Left ventricle myocardium inferior (tissue), 1 donor: ENCODE measurements at regions not wholly inside any gene's neighbourhood (a gene's known extent, or its start where the extent isn't known, plus 50 kb on each side); places are given as distances from the start of the nearest gene placed in this dataset.

ENCODE experiments used
- DNase-seq: peaks from one replicate; pipeline ENCODE4 v3.0.0-alpha.2; 2020
- H3K27ac ChIP-seq: fragments of 200-600 bp; replicated peaks from 2 replicates; pipeline ENCODE4 v1.8.0; 2021
- H3K27me3 ChIP-seq: fragments of 200-600 bp; 2 replicates; pipeline ENCODE4 v1.8.0; 2021; ENCODE audit warnings: low read depth
- H3K36me3 ChIP-seq: fragments of 200-600 bp; 2 replicates; pipeline ENCODE4 v1.8.0; 2021
- H3K4me1 ChIP-seq: fragments of 200-600 bp; 2 replicates; pipeline ENCODE4 v1.8.0; 2021
- H3K4me3 ChIP-seq: fragments of 200-600 bp; 2 replicates; pipeline ENCODE4 v1.8.0; 2021; ENCODE audit warnings: mild to moderate bottlenecking, moderate library complexity
- H3K9me3 ChIP-seq: fragments of 200-600 bp; replicated peaks from 2 replicates; pipeline ENCODE4 v1.8.0; 2021
- CTCF ChIP-seq: fragments of 200-600 bp; IDR thresholded peaks from 2 replicates; pipeline ENCODE4 v1.8.0; 2021; ENCODE audit warnings: antibody characterized with exemption, mild to moderate bottlenecking, borderline replicate concordance
- intact Hi-C: fragments of 100-400 bp; cut with micrococcal nuclease; formaldehyde crosslinking; loops from one replicate; pipeline ENCODE4 v1.11.0; 2022
- donor health status: DM: no; HTN: yes; CAD: no; lungs with severe emphysema.

GRCh38 chr19:56988299-56988698 lies 131.5 kb upstream of the USP29 start:
- H3K36me3 ChIP-seq = no peaks in the 10 kb centered on the region
- peaks cover 11% of the 10 kb centered on the region for H3K27me3 ChIP-seq
- no peak overlapping the region for H3K4me3 ChIP-seq
- H3K27ac ChIP-seq = no peak overlapping the region
- H3K4me1 ChIP-seq = no peaks in the 10 kb centered on the region
- no peak for DNase-seq
- peaks cover 34% of the 10 kb centered on the region for H3K9me3 ChIP-seq
- intact Hi-C loops = no loop called here
- no peak for TF ChIP-seq CTCF

GRCh38 chr19:56991912-56992311 lies 127.9 kb upstream of the USP29 start:
- H3K36me3 ChIP-seq = no peaks in the 10 kb centered on the region
- H3K4me3 ChIP-seq = no peak overlapping the region
- H3K27ac ChIP-seq = no peak overlapping the region
- TF ChIP-seq CTCF = no peak
- intact Hi-C loops = no loop called here
- peaks cover 9% of the 10 kb centered on the region for H3K9me3 ChIP-seq
- H3K27me3 ChIP-seq = peaks cover 11% of the 10 kb centered on the region
- no peak for DNase-seq
- H3K4me1 ChIP-seq = no peaks in the 10 kb centered on the region

- intact Hi-C loops = no loop called here
- no peak for TF ChIP-seq CTCF
- Histone ChIP-seq H3K4me1 (no peaks in the 10 kb centered on the region), H3K36me3 (no peaks in the 10 kb centered on the region), H3K4me3 (no peak overlapping the region), H3K27ac (no peak overlapping the region), H3K9me3 (peaks cover 9% of the 10 kb centered on the region), H3K27me3 (no peaks in the 10 kb centered on the region)
- no peak for DNase-seq
Observed at GRCh38 chr19:56993851-56994250, 125.9 kb upstream of the USP29 start.

- Histone ChIP-seq H3K4me1 (no peaks in the 10 kb centered on the region), H3K27me3 (no peaks in the 10 kb centered on the region), H3K27ac (no peak overlapping the region), H3K4me3 (no peak overlapping the region), H3K9me3 (peaks cover 7% of the 10 kb centered on the region), H3K36me3 (no peaks in the 10 kb centered on the region)
- DNase-seq = no peak
- intact Hi-C loops = no loop called here
- no peak for TF ChIP-seq CTCF
Observed at GRCh38 chr19:56994251-56995017, 125.4 kb upstream of the USP29 start.

- DNase-seq = no peak
- Histone ChIP-seq H3K27me3 (no peaks in the 10 kb centered on the region), H3K9me3 (no peaks in the 10 kb centered on the region), H3K4me3 (no peak overlapping the region), H3K27ac (no peak overlapping the region), H3K36me3 (no peaks in the 10 kb centered on the region), H3K4me1 (no peaks in the 10 kb centered on the region)
- no peak for TF ChIP-seq CTCF
- intact Hi-C loops = no loop called here
Observed at GRCh38 chr19:56995303-56995702, 124.5 kb upstream of the USP29 start.
